DOHH2 (cell line): ENCODE measurements at regions not wholly inside any gene's neighbourhood (a gene's known extent, or its start where the extent isn't known, plus 50 kb on each side); places are given as distances from the start of the nearest gene placed in this dataset.

Experiments used
- H3F3A ChIP-seq: fragments of 200-600 bp; sonication (generic), shearing (Covaris generic); 2 replicates; pipeline ENCODE4 v1.6.0; 2016; ENCODE audit warnings: antibody characterized with exemption, mild to moderate bottlenecking; ENCODE audit not compliant: control insufficient read depth, insufficient read depth
- H3K27ac ChIP-seq: fragments of 200-600 bp; sonication (generic); 2 replicates; pipeline ENCODE4 v1.5.1; 2014; ENCODE audit warnings: low read depth, mild to moderate bottlenecking, low read length, moderate library complexity
- H3K27me3 ChIP-seq: fragments of 200-600 bp; sonication (generic); 2 replicates; pipeline ENCODE4 v1.6.1; 2014; ENCODE audit warnings: mild to moderate bottlenecking, low read length, mixed read lengths; ENCODE audit not compliant: control insufficient read depth
- H3K36me3 ChIP-seq: fragments of 200-600 bp; sonication (generic); 2 replicates; pipeline ENCODE4 v1.6.1; 2014; ENCODE audit warnings: mild to moderate bottlenecking, low read length, moderate library complexity, mixed read lengths; ENCODE audit not compliant: control insufficient read depth
- H3K4me1 ChIP-seq: fragments of 200-600 bp; sonication (generic); 2 replicates; pipeline ENCODE4 v1.6.1; 2014; ENCODE audit warnings: mild to moderate bottlenecking, low read length, mixed read lengths; ENCODE audit not compliant: control insufficient read depth
- H3K4me2 ChIP-seq: fragments of 200-600 bp; sonication (generic); 2 replicates; pipeline ENCODE4 v1.6.0; 2014; ENCODE audit warnings: mild to moderate bottlenecking, low read length, moderate library complexity
- H3K4me3 ChIP-seq: fragments of 200-600 bp; sonication (generic); 2 replicates; pipeline ENCODE4 v1.5.1; 2014; ENCODE audit warnings: mild to moderate bottlenecking, low read length, mixed read lengths
- H3K79me2 ChIP-seq: fragments of 200-600 bp; sonication (generic); 2 replicates; pipeline ENCODE4 v1.6.1; 2014; ENCODE audit warnings: mild to moderate bottlenecking, low read length, mixed read lengths; ENCODE audit not compliant: control insufficient read depth
- H3K9me2 ChIP-seq: fragments of 200-600 bp; sonication (generic); replicated peaks from 2 replicates; pipeline ENCODE4 v1.6.1; 2014; ENCODE audit warnings: mild to moderate bottlenecking, low read length, mixed read lengths; ENCODE audit not compliant: control insufficient read depth
- H3K9me3 ChIP-seq: fragments of 200-600 bp; sonication (generic); 2 replicates; pipeline ENCODE4 v1.6.1; 2014; ENCODE audit warnings: antibody characterized with exemption, low read length, mixed read lengths; ENCODE audit not compliant: control insufficient read depth, insufficient read depth
- H4K20me1 ChIP-seq: fragments of 200-600 bp; sonication (generic); 2 replicates; pipeline ENCODE4 v1.6.0; 2014; ENCODE audit warnings: low read depth, mild to moderate bottlenecking, antibody characterized with exemption, low read length, moderate library complexity; ENCODE audit not compliant: control insufficient read depth, insufficient read depth
- EZH2phosphoT487 ChIP-seq: fragments of 200-600 bp; sonication (generic); IDR thresholded peaks from 2 replicates; pipeline ENCODE4 v1.6.1; 2017; ENCODE audit warnings: borderline replicate concordance, mild to moderate bottlenecking, antibody characterized with exemption, low read length, moderate library complexity, mixed read lengths
- TF ChIP-seq, protein P1 (sequence below): fragments of 200-600 bp; sonication (generic); IDR thresholded peaks from one replicate; pipeline ENCODE4 v1.5.1; 2014; ENCODE audit warnings: antibody characterized with exemption, mild to moderate bottlenecking, low read depth, low read length; ENCODE audit not compliant: poor library complexity, severe bottlenecking

- TF ChIP-seq, protein P1, sequence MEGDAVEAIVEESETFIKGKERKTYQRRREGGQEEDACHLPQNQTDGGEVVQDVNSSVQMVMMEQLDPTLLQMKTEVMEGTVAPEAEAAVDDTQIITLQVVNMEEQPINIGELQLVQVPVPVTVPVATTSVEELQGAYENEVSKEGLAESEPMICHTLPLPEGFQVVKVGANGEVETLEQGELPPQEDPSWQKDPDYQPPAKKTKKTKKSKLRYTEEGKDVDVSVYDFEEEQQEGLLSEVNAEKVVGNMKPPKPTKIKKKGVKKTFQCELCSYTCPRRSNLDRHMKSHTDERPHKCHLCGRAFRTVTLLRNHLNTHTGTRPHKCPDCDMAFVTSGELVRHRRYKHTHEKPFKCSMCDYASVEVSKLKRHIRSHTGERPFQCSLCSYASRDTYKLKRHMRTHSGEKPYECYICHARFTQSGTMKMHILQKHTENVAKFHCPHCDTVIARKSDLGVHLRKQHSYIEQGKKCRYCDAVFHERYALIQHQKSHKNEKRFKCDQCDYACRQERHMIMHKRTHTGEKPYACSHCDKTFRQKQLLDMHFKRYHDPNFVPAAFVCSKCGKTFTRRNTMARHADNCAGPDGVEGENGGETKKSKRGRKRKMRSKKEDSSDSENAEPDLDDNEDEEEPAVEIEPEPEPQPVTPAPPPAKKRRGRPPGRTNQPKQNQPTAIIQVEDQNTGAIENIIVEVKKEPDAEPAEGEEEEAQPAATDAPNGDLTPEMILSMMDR: no peak
- TF ChIP-seq EZH2phosphoT487: no peak
- no peak overlapping the region for H3K4me3 ChIP-seq
- no peaks in the 10 kb centered on the region for H3K9me3 ChIP-seq
- no peak overlapping the region for H3K27ac ChIP-seq
- H3F3A ChIP-seq: no peaks in the 10 kb centered on the region
- H3K4me1 ChIP-seq: no peaks in the 10 kb centered on the region
- H3K27me3 ChIP-seq: no peaks in the 10 kb centered on the region
- no peaks in the 10 kb centered on the region for H3K79me2 ChIP-seq
- H4K20me1 ChIP-seq: no peaks in the 10 kb centered on the region
- H3K4me2 ChIP-seq: no peak overlapping the region
- no peaks in the 10 kb centered on the region for H3K9me2 ChIP-seq
- peaks cover 3% of the 10 kb centered on the region; the same call in 1 of the 2 replicates for H3K36me3 ChIP-seq
Measured at GRCh38 chr14:71619472-71619871, 312.8 kb upstream of the RGS6 start.

- no peaks in the 10 kb centered on the region for H3F3A ChIP-seq
- no peaks in the 10 kb centered on the region for H3K79me2 ChIP-seq
- no peak overlapping the region for H3K4me2 ChIP-seq
- H3K27ac ChIP-seq: no peak overlapping the region
- H3K9me2 ChIP-seq: no peaks in the 10 kb centered on the region
- peaks cover 3% of the 10 kb centered on the region; the same call in 1 of the 2 replicates for H3K36me3 ChIP-seq
- no peaks in the 10 kb centered on the region for H3K9me3 ChIP-seq
- TF ChIP-seq, protein P1: no peak
- TF ChIP-seq EZH2phosphoT487: no peak
- H3K4me3 ChIP-seq: no peak overlapping the region
- no peaks in the 10 kb centered on the region for H4K20me1 ChIP-seq
- no peaks in the 10 kb centered on the region for H3K27me3 ChIP-seq
- no peaks in the 10 kb centered on the region for H3K4me1 ChIP-seq
Measured at GRCh38 chr14:71620401-71620800, 311.8 kb upstream of the RGS6 start.

DNA sequence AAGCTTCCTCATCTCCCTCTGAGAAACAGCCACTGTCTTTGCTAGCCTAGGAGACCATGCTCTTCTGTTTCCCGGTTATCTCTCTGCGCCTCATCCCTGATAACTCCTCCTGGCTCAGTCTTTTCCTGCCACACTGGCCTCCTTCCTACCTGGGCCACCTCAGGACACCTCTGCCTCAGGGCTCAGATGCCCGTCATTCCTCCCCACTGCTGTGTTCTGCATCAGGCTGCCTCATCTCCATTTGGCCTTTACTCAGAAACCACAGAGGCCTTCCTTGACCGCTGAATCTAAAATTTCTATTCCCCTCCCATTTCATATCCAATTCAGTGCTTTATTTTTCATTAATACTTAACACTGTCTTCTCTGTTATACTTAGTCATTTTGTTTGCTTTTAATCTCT lies 311.0 kb upstream of the RGS6 start:
- Histone ChIP-seq H3K27me3 (no peaks in the 10 kb centered on the region), H3K9me3 (no peaks in the 10 kb centered on the region), H3K9me2 (no peaks in the 10 kb centered on the region), H3K4me1 (no peaks in the 10 kb centered on the region), H3K27ac (no peak overlapping the region), H3K4me3 (no peak overlapping the region), H3F3A (no peaks in the 10 kb centered on the region), H3K36me3 (peaks cover 3% of the 10 kb centered on the region; the same call in 1 of the 2 replicates), H3K4me2 (no peak overlapping the region), H4K20me1 (no peaks in the 10 kb centered on the region), H3K79me2 (no peaks in the 10 kb centered on the region)
- no peak for TF ChIP-seq EZH2phosphoT487
- TF ChIP-seq, protein P1: no peak
